NT2/D1 (cell line): ENCODE measurements at regions not wholly inside any gene's neighbourhood (a gene's known extent, or its start where the extent isn't known, plus 50 kb on each side); places are given as distances from the start of the nearest gene placed in this dataset.

ENCODE experiments used
- YY1 ChIP-seq: IDR thresholded peaks from 2 replicates; pipeline ENCODE4 v1.6.1; 2011; ENCODE audit not compliant: insufficient read length, insufficient read depth
- ZNF274 ChIP-seq: IDR thresholded peaks from 2 replicates; pipeline ENCODE4 v1.6.1; 2011; ENCODE audit warnings: mild to moderate bottlenecking, low read depth, low read length

GRCh38 chr5:166957782-166958181, 1333.7 kb upstream of the WWC1 start:
- TF ChIP-seq YY1, result no peak
- no peak for TF ChIP-seq ZNF274
